ENCODE measurements at regions not wholly inside any gene's neighbourhood (a gene's known extent, or its start where the extent isn't known, plus 50 kb on each side); places are given as distances from the start of the nearest gene placed in this dataset.

DNA sequence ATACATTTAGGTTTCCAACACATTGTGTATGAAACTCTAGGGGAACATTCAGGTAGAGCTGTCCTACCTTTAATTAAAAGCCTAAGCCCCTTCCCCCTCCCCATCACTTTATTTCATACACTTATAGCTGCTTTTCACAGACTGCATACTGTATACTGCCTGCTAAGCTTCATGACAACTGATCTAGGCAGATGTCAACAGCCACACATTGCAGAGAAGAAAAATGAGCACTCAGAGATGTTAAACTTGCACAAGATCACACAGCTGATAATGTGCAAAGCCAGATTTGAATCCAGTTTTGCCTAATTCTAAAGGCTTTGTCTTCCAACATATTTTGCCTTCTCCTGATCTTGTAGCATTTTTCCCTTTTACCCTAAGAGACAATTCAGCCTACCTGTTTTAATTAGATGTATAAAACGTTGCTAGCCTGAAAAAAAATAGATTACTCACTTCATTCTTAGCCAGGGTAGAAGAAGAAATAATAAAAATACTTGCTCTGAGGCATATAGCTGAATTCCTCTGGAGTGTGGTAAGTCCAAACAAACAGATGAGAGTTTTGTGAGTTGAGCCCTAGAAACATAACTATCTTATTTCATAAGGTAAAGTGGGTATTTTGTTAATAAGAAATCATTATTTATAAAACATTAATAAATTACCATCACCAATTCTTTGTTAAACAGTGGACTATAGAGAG, 56.9 kb upstream of the CAST start:
- H3K27me3 ChIP-seq (ENCODE audit: insufficient read depth, low read length): no peaks in the 10 kb centered on the region

DNA sequence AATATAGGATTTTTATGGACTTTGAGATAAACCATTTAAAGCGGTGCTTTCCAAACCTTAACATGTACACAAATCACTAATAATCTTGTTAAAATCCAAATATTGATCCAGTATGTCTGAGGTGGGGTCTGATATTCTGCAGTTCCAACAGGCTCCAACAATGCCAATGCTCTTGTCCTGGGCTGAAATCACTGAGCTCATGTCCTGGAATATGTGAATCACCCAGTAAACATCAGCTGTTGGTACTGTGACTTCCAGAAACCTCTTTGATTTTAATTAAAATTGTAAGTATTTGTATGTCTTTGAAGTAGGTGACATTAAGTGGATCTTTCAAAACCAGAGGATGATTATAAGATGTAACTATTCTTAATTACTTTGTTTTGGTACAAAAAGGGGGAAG, 52.8 kb upstream of the CAST start:
- peaks cover 10% of the 10 kb centered on the region for H3K4me1 ChIP-seq (ENCODE audit: insufficient read depth, low read length)
- DNase-seq (ENCODE audit: insufficient read length, low spot score, missing footprints): no peak
- TF ChIP-seq, protein P1, sequence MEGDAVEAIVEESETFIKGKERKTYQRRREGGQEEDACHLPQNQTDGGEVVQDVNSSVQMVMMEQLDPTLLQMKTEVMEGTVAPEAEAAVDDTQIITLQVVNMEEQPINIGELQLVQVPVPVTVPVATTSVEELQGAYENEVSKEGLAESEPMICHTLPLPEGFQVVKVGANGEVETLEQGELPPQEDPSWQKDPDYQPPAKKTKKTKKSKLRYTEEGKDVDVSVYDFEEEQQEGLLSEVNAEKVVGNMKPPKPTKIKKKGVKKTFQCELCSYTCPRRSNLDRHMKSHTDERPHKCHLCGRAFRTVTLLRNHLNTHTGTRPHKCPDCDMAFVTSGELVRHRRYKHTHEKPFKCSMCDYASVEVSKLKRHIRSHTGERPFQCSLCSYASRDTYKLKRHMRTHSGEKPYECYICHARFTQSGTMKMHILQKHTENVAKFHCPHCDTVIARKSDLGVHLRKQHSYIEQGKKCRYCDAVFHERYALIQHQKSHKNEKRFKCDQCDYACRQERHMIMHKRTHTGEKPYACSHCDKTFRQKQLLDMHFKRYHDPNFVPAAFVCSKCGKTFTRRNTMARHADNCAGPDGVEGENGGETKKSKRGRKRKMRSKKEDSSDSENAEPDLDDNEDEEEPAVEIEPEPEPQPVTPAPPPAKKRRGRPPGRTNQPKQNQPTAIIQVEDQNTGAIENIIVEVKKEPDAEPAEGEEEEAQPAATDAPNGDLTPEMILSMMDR (IDR thresholded peaks at IDR 0.05; ENCODE audit: extremely low read depth, low read depth, low read length): no peak

More for the DNA sequence above, 56.9 kb upstream of the CAST start:
- no peak for DNase-seq (ENCODE audit: insufficient read length, low spot score, missing footprints)
- Histone ChIP-seq H3K9me3 (ENCODE audit: low read depth, low read length) (no peaks in the 10 kb centered on the region), H3K4me2 (ENCODE audit: insufficient read depth, low read length) (no peak overlapping the region), H2AFZ (ENCODE audit: low read length) (no peak overlapping the region), H3K36me3 (ENCODE audit: insufficient read depth, low read length) (no peaks in the 10 kb centered on the region), H3K27ac (ENCODE audit: low read depth, low read length) (no peak overlapping the region), H3K4me3 (ENCODE audit: insufficient read depth, low read length) (no peak overlapping the region), H3K79me2 (ENCODE audit: insufficient read depth, low read length) (no peaks in the 10 kb centered on the region), H3K4me1 (ENCODE audit: insufficient read depth, low read length) (peaks cover 3% of the 10 kb centered on the region), H4K20me1 (ENCODE audit: insufficient read depth, low read length) (no peaks in the 10 kb centered on the region)
- TF ChIP-seq, protein P1 (IDR thresholded peaks at IDR 0.05; ENCODE audit: extremely low read depth, low read depth, low read length): no peak

DNA sequence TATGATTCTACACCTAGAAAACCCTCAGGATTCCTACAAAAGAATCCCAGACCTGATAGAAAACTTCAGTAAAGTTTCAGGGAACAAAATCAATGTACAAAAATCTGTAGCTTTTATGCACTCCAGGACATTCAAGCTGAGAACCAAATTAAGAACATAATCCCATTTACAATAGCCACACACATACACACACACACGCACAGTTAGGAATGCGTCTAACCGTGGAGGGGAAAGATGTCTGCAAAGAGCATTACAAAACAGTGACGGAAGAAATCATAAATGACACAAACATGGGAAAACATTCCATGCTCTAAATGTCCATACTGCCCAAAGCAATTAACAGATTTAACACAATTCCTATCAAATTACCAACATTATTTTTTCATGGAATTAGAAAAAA, 51.4 kb upstream of the CAST start:
- Histone ChIP-seq H4K20me1 (ENCODE audit: insufficient read depth, low read length) (no peaks in the 10 kb centered on the region), H2AFZ (ENCODE audit: low read length) (no peak overlapping the region), H3K4me2 (ENCODE audit: insufficient read depth, low read length) (no peak overlapping the region), H3K36me3 (ENCODE audit: insufficient read depth, low read length) (no peaks in the 10 kb centered on the region), H3K79me2 (ENCODE audit: insufficient read depth, low read length) (no peaks in the 10 kb centered on the region), H3K27ac (ENCODE audit: low read depth, low read length) (no peak overlapping the region), H3K9me3 (ENCODE audit: low read depth, low read length) (no peaks in the 10 kb centered on the region), H3K4me1 (ENCODE audit: insufficient read depth, low read length) (peaks cover 16% of the 10 kb centered on the region), H3K4me3 (ENCODE audit: insufficient read depth, low read length) (no peak overlapping the region), H3K27me3 (ENCODE audit: insufficient read depth, low read length) (no peaks in the 10 kb centered on the region)
- DNase-seq (ENCODE audit: insufficient read length, low spot score, missing footprints): no peak
- TF ChIP-seq, protein P1 (IDR thresholded peaks at IDR 0.05; ENCODE audit: extremely low read depth, low read depth, low read length): no peak

More for the DNA sequence above, 52.8 kb upstream of the CAST start:
- H3K4me3 ChIP-seq (ENCODE audit: insufficient read depth, low read length): no peak overlapping the region
- H3K9me3 ChIP-seq (ENCODE audit: low read depth, low read length): no peaks in the 10 kb centered on the region
- H3K27ac ChIP-seq (ENCODE audit: low read depth, low read length): no peak overlapping the region
- H2AFZ ChIP-seq (ENCODE audit: low read length): no peak overlapping the region
- H3K27me3 ChIP-seq (ENCODE audit: insufficient read depth, low read length): no peaks in the 10 kb centered on the region
- no peaks in the 10 kb centered on the region for H3K79me2 ChIP-seq (ENCODE audit: insufficient read depth, low read length)
- no peaks in the 10 kb centered on the region for H3K36me3 ChIP-seq (ENCODE audit: insufficient read depth, low read length)
- H4K20me1 ChIP-seq (ENCODE audit: insufficient read depth, low read length): no peaks in the 10 kb centered on the region
- no peak overlapping the region for H3K4me2 ChIP-seq (ENCODE audit: insufficient read depth, low read length)

DNA sequence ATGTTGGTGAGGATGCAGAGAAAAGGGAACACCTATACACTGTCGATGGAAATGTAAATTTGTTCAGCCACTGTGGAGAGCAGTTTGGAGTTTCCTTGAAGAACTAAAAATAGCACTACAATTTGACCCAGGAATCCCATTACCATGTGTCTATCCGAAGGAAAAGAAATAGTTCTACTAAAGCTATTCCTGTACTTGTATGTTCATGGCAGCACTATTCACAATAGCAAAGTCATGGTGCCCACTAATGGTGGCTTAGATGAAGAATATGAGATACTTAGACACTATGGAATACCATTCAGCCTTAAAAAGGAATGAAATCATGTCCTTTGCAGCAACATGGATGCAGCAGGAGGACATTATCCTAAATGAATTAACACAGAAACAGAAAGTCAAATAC, 50.2 kb upstream of the CAST start:
- Histone ChIP-seq H3K79me2 (ENCODE audit: insufficient read depth, low read length) (no peaks in the 10 kb centered on the region), H4K20me1 (ENCODE audit: insufficient read depth, low read length) (no peaks in the 10 kb centered on the region), H3K4me2 (ENCODE audit: insufficient read depth, low read length) (no peak overlapping the region)

More for the DNA sequence above, 50.2 kb upstream of the CAST start:
- Histone ChIP-seq H3K27ac (ENCODE audit: low read depth, low read length) (no peak overlapping the region), H2AFZ (ENCODE audit: low read length) (no peak overlapping the region), H3K36me3 (ENCODE audit: insufficient read depth, low read length) (no peaks in the 10 kb centered on the region), H3K9me3 (ENCODE audit: low read depth, low read length) (no peaks in the 10 kb centered on the region), H3K4me1 (ENCODE audit: insufficient read depth, low read length) (peaks cover 16% of the 10 kb centered on the region), H3K4me3 (ENCODE audit: insufficient read depth, low read length) (no peak overlapping the region), H3K27me3 (ENCODE audit: insufficient read depth, low read length) (no peaks in the 10 kb centered on the region)
- no peak for DNase-seq (ENCODE audit: insufficient read length, low spot score, missing footprints)
- TF ChIP-seq, protein P1 (IDR thresholded peaks at IDR 0.05; ENCODE audit: extremely low read depth, low read depth, low read length): no peak
